ENCODE measurements at regions not wholly inside any gene's neighbourhood (a gene's known extent, or its start where the extent isn't known, plus 50 kb on each side); places are given as distances from the start of the nearest gene placed in this dataset.

DNA sequence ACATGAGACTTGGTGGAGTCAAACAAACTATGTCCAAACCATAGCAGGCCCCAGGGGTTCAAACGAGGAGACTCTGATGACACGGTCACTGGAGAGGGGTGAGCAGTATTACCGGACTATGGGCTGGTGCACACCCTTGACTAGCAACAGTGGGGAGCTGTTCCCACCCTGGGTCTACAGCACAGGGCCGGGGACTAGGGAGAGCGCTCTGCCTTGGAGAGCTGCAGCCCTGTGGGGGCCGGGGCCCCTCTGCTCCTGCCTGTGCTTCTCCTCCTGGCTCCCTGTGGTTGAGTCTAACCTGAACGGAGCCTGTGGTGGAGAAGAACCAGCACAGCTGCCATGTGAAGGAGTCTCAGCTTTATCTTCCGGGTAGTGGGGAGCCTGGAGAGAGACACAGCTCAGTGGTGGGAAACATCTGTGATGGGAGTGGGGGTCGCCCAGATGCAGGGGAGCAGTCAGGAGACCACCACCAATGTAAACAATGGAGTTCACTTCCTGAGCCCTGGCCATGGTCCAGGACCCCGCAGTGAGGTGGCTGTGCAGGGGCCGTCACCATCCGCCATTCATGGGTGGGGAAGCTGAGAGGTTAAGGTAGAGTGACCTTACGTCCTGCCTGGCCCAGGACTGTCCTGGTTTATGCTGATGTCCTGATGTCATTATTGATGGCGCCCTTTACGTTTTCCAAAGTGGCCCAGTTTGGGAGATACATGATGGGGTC is 195.7 kb upstream of the TWIST2 start:
- intact Hi-C loops (cut with micrococcal nuclease), result no loop called here

- intact Hi-C loops (cut with micrococcal nuclease), result no loop called here
Observed at GRCh38 chr2:238652771-238653157, 195.1 kb upstream of the TWIST2 start.

DNA sequence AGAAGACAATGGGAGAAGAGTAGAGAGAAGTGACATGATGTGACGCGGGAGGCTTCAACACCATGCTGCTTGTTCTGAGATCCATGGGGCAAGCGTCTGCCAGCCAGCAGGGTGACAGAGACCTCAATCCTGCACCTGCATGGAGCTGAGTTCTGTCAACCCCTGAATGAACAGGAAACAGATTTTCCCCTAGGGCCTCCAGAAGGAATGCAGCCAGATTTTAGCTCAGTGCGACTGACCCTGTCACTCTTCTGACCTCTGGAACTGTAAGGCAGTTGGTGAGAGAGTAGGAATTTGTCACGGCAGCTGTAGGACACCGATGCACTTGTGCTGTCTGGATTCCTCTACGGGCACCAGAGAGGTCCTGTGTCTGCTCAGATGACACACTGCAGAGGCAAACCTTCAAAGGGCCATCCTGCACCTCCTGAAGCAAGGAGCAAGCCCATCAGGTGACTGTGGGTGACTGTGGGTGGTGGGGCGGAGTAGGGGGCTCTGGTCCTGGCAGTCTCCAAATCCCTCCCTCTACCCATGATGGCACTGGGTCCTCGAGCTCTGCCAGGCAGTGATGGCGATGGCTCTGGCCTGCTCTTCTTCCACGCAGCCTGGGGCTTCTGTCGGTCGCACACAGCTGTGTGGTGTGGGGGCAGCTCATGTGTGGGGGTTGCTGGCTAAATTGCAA is 194.3 kb upstream of the TWIST2 start:
- intact Hi-C loops (cut with micrococcal nuclease), result no loop called here

- intact Hi-C loops (cut with micrococcal nuclease), result no loop called here
Observed at GRCh38 chr2:238654479-238655197, 193.2 kb upstream of the TWIST2 start.

DNA sequence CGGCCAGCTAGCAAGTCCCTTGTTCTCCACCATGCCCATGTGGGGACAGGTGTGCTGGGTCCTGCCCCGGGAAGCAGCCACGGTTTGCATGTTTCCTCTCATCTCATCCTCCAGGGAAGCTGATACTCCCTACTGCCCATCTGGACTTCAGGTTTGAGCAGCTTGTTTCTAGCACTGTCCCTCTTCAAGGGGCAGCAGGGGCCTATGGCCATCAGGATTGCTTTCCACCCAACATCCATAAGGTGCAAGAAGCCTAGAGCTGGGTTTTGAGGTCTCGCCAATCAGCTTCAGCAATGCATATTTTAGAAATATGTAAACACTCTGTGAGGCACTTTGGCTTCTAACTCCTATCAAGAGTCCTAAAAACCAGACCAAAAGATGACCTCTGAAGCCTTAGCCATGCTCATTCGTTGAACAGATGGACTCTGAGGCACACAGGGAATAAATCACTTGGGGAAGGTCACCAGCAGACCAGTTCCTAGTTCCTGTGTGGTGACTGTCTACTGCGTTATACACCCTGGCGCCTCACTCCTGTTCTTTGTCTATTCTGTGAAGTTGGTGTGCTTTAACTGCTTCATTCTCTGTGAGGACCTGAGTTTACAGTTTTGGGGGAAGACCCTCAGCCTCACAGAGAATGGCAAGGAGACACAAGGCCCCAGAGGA is 192.6 kb upstream of the TWIST2 start:
- intact Hi-C loops (cut with micrococcal nuclease), result no loop called here

- intact Hi-C loops (cut with micrococcal nuclease), result no loop called here
Observed at GRCh38 chr2:238655974-238656722, 191.7 kb upstream of the TWIST2 start.

- intact Hi-C loops (cut with micrococcal nuclease), result no loop called here
Observed at GRCh38 chr2:238657132-238658053, 190.5 kb upstream of the TWIST2 start.

DNA sequence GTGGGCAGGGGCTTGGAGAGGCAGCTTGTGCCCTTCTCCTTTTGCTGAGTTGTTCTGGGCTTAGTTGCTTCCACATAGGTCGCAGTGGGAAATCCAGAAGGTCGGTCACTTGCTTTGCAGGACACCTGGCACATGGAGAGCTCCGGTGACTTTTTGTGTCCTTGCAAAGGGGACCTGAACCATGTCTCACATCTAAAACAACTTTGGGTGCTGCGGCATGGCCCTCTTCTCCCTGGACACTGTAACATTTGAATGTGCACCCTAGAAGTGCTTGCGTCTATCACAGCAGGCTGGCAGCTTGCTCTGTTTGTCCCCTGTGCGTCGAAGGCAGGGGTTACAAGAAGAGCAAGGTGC is 189.9 kb upstream of the TWIST2 start:
- intact Hi-C loops (cut with micrococcal nuclease), result no loop called here

GRCh38 chr2:238658820-238659219 is 189.1 kb upstream of the TWIST2 start:
- intact Hi-C loops (cut with micrococcal nuclease), result no loop called here

DNA sequence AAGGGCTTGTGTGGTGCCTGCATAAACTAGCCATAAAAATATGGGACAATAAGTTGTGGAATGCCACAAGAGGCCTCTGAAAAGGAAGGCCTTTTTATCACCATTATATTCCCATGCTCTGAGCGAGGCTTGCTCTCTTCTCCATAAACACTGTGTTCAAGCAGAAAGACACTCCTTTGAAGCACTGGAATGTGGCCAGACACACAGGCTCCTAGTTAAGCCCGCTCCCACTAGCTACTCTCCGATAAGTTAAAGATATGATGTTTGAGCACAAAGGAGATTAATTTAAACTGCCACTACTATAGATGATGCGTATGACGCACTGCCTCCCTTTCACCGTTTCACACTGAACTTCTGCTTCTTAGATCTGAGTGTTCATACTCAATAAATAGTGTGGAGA is 188.7 kb upstream of the TWIST2 start:
- intact Hi-C loops (cut with micrococcal nuclease), result no loop called here

GRCh38 chr2:238663586-238663985 is 184.3 kb upstream of the TWIST2 start:
- intact Hi-C loops (cut with micrococcal nuclease), result no loop called here

GRCh38 chr2:238665919-238666318 is 182.0 kb upstream of the TWIST2 start:
- intact Hi-C loops (cut with micrococcal nuclease), result no loop called here

- intact Hi-C loops (cut with micrococcal nuclease), result no loop called here
Observed at GRCh38 chr2:238666543-238666942, 181.3 kb upstream of the TWIST2 start.

- intact Hi-C loops (cut with micrococcal nuclease), result no loop called here
Observed at GRCh38 chr2:238667008-238667407, 180.9 kb upstream of the TWIST2 start.

- intact Hi-C loops (cut with micrococcal nuclease), result no loop called here
Observed at GRCh38 chr2:238667639-238668038, 180.2 kb upstream of the TWIST2 start.

DNA sequence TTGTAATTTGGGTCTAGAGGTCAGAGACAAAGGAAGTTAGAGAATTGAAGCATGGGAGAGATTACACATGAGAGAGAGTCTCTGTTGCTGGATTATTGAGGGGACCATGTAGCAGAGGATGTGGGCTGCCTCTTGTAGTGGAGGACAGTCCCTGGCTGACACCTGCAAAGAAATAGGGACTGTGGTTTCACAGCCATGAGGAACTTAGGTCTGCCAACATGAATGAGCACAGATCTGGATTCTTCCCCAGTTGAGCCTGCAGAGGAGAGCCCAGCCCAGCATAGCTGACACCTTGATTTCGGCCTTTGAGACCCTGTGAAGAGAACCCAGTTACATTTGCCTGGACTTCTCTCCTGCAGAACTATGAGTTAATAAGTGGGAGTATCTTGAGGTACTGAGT is 179.5 kb upstream of the TWIST2 start:
- intact Hi-C loops (cut with micrococcal nuclease), result no loop called here

- intact Hi-C loops (cut with micrococcal nuclease), result no loop called here
Observed at GRCh38 chr2:238669046-238669445, 178.8 kb upstream of the TWIST2 start.

DNA sequence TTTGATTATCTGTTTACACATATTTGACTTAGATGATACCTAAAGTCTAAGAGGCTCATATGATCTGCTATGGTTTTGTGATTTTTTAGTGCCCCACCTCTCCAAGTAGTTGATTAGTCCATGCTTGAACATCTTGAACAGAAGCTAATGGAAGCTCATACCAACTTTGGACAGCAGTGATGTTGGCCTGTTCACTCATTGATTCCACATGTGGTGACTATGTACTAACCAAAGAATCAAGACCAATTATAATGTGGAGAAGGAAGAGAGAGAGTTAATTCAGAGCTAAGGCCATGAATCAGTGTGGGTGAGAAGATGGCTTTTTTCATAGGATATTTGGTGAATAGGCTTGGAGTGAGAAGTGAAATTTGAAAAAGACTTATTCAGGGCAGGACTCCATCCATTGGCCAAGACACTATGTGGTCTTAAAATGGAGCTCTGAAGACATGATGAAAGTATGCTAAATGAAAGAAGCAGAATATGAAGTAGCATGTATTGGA is 178.3 kb upstream of the TWIST2 start:
- intact Hi-C loops (cut with micrococcal nuclease), result no loop called here

GRCh38 chr2:238670111-238670585 is 177.7 kb upstream of the TWIST2 start:
- intact Hi-C loops (cut with micrococcal nuclease), result no loop called here

DNA sequence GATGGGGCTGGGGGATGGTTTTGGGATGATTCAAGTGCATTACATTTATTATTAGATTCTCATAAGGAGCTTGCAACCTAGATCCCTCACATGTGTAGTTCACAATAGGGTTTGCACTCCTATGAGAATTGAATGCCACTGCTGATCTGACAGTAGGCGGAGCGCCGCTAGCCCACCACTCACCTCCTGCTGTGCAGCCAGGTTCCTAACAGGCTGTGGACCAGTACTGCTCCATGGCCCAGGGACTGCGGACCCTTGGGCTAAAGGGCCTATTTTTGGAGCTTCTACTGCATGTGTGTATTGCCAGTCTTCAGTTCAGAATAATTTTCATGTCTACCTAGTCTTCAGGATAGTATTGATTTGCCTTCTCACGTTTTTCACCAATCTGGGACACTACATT is 165.3 kb upstream of the TWIST2 start:
- intact Hi-C loops (cut with micrococcal nuclease), result no loop called here

Data from T-helper 1 cell treated with Interleukin-12 subunit alpha and Interleukin-12 subunit beta and Interleukin-4 antibody, amounts not matched to agents 30 ng/mL and 1 ng/mL, for 36 hours (primary cell).